Hippocampal formation (tissue), 2 donors: ENCODE measurements at regions not wholly inside any gene's neighbourhood (a gene's known extent, or its start where the extent isn't known, plus 50 kb on each side); places are given as distances from the start of the nearest gene placed in this dataset.
A peak's percentile ranks its signal among the peaks of the same experiment; 100 is the strongest.
"Not testable (repeated sequence)": the region's sequence is repeated elsewhere in the genome, so short reads cannot be mapped to it uniquely, and the experiment has no call there.

ENCODE experiments used
- DNase-seq, 2 donors: peaks; one replicate each; lab custom pipeline; 2025; lab: John Stamatoyannopoulos, UW

DNA sequence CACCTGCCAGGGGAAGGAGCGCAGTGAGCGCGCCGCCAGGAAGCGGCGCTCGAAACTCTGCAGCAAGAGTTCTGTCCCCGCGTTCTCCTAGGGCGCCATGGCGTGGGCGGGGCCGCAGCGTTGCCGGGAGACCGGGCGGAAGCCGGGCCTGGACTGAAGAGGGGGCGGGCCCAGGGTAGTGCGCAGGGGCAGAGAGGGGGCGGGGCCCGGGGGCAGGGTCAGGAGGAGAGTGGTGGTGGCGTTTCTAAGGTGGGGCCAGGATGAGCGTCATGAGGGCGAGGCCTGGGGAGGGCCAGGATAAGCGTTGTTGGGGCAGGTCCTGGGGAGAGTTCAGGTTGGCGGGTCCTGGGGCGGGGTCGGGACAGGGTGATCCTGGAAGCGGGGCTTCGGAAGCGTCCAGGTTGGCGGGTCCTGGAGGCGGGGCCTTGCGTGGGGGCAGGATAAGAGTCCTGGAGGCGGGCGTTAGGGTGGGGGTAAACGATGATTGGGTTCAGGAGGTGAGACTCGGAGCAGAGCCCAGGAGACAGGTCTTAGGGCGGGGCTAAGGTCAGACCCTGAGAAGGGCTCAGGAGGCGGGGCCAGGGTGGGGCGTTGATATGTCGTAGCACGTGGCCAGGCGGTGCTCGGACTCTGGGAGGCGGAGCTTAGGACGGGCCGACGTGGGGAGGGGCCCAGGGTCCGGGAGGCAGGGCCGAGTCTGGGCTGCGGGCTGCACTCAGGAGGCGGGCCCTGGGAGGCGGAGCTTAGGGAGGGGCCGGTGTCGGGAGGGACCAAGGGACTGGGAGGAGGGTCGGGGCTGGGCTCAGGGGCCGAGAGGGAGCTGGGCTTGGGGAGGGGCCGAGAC is 189.4 kb downstream of the ADRA2C start:
- peak; percentile 84 to 97 for DNase-seq

DNA sequence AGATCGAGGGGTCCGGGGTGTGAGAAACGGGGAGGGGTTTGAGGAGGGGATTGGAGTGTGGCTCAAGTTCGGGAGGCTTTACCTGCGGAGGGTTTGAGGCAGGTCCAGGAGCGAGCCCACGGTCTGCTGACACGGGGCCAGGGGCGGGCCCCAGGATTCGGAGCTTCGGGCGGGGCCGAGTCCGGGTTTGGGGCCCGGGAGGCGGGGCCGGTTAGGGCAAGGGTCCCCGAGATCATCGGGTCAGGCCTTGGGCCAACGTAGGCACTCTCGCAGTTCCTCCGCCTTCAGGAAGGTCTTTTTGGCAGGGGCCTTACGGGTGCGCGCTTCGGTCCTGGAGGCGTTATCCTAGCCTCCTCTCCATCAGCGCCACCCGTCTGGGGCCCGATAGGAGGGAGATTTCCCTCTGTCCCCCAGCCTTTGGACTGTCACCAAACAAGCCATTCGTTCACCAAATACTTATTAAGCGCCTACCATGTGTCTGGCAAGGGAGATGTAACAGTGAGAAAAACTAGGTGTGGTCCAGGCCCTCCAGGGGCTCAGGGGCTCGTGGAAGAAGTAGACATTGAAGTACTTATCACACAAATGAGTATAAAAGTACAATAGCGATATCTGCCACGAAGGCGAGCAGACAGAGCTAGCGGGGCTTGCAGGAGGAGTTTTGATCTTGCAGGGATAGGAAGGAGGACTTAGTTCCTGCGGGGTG is 190.1 kb downstream of the ADRA2C start:
- DNase-seq = not testable (repeated sequence)

DNA sequence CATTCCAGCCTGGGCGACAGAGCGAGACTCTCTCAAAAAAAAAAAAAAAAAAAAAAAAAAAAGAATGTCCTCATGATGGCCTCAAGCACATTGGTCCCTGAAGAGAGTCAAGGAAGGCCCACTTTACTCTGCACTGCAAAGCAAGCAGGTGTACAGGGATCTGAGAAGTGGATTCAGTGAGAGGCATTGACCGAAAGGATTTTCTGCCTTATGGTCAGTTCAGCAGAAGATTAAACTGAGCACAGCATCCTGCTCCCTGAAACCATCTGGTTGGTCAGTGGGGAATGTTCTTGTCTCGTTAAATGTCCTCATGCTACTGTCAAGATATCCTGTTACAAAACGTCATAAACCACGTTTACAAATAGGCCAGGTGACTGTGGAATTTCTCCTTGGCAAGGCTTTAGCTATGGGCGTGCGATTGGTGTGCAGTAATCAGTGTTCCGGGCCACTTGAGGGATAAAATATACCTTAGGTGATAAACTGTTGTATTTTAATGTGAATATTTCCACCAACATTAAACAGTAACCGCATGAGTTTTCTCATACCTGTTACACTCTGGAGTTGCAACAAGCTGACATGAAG is 195.0 kb downstream of the ADRA2C start:
- not testable (repeated sequence) for DNase-seq

DNA sequence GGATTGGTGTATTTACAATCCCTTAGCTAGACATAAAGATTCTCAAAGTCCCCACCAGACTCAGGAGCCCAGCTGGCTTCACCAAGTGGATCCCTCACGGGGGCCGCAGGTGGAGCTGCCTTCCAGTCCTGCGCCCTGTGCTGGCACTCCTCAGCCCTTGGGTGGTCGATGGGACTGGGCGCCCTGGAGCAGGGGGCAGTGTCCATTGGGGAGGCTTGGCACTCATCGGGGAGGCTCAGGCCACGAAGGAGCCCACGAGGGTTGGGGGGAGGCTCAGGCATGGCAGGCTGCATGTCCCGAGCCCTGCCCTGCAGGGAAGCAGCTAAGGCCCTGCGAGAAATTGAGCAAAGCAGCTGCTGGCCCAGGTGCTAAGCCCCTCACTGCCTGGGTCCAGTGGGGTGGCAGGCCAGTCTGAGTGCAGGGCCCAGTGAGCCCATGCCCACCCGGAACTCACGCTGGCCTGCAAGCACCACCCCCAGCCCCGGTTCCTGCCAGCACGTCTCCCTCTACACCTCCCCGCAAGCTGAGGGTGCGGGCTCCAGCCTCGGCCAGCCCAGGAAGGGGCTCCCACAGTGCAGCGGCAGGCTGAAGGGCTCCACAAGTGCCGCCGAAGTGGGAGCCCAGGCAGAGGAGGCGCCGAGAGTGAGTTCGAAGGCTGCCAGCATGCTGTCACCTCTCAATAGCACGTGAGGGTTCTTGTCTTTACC is 198.5 kb downstream of the ADRA2C start:
- not testable (repeated sequence) for DNase-seq

DNA sequence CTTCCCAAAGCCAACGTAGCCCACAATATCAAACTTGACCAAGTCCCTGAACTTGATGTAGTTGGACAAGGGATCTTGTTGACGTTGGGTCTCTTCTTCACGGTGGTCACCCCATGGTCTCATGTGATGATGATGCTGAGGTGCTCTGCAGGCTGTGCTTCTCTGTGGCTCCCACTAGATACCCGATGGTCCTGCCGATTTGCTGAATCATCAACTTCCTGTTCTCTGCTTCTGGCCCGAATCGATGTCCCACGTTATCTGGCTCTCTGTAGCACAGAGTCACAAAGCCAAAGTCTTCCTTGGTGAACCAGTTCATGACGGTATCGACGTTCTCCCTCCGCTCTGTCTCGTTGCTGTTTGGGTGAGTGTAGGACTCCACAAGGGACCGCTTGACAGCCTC is 201.0 kb downstream of the ADRA2C start:
- not testable (repeated sequence) for DNase-seq

DNA sequence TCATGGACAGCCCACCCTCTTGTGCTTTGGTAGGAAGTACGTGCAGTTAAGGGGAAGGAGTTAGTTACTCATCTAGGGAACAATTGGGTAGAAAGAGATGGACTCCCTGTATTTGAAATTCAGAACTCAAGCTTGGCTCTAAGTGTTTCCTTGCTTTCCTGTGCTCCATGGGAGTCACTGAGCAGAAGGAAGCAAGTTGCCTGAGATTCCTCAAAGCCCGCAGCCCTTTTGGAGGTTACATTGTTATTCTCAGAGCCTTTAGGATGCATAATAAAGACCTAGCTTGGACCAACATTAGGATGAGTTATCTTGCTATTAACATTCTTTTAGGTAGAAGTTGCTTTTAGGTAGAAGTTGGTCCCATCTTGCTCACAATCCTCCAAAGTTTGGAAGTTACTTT is 206.4 kb downstream of the ADRA2C start:
- not testable (repeated sequence) for DNase-seq

DNA sequence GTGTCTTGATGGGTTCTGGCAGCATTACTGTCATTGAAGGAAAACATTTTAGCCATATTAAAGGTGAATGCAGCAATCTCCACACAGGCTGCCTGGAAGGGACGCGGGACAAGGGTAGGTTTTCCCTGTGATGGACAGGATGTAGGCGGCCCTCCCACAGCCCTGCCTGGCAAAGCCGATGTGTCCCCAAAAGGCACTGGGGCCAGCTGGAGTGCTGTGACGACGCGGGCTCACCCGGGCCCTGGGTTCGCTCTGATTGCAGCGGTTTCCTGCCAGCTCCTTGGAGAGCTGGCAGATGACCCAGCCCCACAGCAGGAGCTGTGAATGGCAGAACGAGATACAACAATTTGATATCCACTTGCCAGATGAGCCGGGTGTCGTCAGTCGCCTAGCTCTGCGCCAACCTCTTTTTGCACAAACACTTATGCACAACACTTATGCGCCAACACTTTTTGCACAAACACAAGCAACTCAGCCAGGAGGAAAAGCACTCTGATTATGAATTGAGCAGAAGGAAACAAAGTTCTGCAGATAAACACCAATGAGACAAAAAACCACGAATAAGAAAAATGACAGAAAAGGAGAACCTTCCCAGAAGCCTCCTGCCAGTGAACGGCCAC is 207.5 kb downstream of the ADRA2C start:
- not testable (repeated sequence) for DNase-seq

DNA sequence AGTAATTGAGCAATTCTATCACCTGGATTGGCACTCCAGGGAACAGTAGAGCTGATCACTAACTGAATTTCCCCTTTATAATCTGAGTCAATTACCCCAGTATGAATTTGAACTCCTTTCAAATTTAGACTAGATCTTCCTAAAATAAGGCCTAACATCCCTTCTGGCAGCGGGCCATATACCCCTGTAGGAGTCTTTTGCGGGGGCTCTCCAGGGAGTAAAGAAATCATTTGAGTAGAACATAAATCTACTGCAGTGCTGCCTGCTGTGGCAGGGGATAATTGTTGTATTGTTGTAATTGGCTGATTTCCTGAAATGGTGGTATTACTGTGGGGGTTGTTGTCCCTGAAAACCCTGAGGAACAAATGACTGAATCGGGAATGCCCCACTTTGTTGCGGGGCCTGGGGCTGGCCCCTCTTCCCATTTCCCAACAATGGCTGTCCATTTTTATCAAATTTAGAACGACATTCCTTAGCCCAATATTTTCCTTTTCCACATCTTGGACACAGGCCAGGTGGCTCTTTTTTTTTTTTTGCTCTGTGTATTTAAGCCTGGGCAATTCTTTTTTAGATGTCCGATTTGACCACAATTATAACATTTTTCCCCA is 217.4 kb downstream of the ADRA2C start:
- not testable (repeated sequence) for DNase-seq

DNA sequence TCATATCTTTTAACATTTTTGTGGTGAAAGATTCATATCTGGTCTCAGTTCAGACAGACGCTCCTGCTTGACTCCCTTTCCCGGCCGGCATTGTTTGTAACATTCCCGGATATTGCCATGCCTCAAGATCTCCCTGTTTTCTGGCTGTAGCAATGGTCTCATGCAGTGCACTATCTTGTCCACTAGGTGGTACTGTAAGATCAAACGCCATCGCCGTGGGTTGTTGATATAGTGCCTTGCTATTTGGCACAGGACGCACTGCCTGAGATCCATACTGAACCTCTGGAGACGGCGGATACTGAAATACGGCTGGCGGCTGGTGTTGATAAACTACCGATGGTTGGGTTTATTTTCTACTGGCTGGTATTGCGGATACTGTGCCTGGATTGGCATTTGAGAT is 218.6 kb downstream of the ADRA2C start:
- DNase-seq = not testable (repeated sequence)

DNA sequence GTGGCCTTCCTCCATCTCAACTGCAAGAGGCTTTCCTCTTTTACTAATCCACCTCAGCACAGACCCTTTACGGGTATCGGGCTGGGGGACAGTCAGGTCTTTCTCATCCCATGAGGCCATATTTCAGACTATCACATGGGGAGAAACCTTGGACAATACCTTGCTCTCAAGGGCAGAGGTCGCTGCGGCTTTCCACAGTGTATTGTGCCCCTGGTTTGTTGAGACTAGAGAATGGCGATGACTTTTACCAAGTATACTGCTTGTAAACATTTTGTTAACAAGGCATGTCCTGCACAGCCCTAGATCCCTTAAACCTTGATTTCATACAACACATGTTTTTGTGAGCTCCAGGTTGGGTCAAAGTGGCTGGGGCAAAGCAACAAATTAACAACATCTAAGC is 220.2 kb downstream of the ADRA2C start:
- DNase-seq = not testable (repeated sequence)

DNA sequence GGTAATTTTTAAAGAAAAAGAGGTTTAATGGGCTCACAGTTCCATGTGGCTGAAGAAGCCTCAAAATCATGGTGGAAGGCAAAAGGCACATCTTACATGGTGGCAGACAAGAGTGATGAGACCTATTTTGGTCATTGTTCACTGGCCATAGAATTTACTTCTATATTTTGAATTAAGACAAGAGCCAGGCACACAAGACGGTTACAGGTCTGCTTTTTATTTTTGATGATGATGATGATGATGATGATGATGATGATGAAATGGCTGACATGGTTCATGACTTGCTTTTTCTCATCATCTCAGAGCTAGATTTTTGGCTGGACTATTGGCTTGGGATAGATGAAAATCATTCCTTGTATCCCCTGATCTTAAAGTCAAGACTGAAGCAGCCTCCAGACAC is 229.3 kb downstream of the OTOP1 start:
- not testable (repeated sequence) for DNase-seq

DNA sequence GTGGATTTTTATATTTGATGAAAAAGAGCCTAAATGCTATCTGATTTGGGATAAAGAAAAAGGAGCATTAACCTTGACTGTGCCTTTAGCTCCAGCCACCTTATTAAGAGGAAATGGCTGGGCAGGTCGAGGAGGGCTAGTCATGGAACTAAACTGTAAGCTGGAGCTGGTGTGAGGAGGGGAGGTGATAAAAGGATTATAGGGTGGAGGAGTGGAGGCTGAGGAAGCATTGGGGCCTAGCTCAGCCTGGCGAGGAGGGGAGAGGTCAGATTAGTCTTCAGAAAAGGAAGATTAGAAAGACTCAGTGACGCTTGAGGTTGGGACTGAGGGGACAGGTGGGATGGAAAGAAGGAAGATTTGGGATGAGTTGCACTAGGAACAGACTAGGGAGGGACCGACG is 222.7 kb downstream of the OTOP1 start:
- not testable (repeated sequence) for DNase-seq

DNA sequence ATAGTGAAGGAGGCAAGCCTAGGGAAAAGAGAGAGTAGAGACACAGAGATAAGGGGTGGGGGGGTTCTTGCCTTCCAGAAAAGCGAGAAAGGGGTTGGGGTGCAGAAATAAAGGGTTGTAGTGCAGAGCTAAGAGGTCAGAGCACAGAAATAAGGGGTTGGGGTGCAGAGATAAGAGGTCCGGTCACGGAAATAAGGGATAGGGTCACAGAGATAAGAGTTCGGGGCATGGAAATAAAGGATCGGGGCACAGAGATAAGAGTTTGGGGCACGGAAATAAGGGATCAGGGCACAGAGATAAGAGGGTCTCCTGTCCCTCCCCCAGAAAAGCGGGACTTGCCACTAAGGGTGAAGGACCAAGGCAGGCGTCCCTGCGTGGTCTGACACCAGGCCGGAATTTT is 222.0 kb downstream of the OTOP1 start:
- DNase-seq = not testable (repeated sequence)

DNA sequence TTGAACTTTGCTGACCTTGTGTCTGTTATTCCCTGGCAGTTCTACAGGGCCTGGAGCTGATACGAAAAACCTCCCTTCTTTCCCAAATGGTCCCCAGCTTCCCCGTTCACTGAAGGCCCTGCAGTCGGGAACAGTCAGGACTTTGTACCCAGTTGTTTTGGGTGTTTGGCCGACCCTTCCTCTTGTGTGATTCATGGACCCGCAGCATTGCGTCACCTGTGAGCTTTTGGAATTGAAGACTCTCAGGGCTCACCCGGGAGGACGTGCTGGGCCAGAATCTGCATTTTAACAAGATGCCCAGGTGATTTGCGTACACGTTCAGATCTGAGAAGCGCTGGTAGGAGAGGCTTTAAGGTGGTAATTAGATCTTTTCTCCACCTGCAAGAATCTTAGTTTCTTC is 220.4 kb downstream of the OTOP1 start:
- not testable (repeated sequence) for DNase-seq

DNA sequence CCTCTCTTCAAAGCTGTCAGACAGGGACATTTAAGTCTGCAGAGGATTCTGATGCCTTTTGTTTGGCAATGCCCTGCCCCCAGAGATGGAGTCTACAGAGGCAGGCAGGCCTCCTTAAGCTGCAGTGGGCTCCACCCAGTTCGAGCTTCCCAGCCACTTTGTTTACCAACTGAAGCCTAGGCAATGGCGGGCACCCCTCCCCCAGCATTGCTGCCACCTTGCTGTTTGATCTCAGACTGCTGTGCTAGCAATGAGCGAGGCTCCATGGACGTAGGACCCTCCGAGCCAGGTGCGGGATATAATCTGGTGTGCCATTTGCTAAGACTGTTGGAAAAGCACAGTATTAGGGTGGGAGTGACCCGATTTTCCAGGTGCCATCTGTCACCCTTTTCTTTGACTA is 207.7 kb downstream of the OTOP1 start:
- not testable (repeated sequence) for DNase-seq

DNA sequence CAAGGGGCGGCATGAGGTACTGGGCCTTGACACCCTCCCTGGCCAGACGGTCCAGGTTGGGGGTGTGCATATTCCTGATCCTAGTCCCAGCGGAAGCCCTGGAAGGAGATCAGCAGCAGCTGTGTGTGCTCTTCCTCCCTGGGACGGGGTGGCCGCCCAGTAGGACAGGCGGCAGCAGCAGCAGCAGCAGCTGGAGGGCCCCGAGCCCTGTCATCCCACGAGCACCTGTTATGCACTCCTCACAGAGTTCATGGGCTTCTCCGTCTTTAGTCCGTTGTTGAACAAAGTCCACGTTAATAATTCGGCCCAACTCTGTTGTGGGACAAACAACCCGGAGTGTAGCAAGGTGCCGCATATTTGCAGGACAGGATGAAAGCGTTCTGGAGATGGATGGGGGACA is 205.6 kb downstream of the OTOP1 start:
- not testable (repeated sequence) for DNase-seq

DNA sequence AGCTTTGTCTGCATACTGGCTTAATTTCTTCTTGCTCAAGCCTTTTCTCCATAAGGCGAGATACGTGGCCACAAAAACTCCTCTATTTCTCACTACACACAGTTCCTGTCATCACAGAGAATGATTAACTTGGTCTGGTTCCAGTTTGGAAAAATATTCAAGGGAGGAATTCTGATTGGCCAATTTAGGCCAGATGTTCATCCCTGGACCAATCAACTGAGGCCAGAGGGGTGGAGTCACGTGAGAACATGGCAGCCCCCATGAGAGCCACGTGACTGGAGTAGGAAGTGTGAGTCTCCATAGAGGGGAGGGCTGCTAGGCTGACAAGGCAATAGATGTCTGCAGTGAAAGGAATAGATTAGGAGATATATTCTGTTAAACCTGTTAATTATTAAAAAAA is 200.0 kb downstream of the OTOP1 start:
- DNase-seq = not testable (repeated sequence)

DNA sequence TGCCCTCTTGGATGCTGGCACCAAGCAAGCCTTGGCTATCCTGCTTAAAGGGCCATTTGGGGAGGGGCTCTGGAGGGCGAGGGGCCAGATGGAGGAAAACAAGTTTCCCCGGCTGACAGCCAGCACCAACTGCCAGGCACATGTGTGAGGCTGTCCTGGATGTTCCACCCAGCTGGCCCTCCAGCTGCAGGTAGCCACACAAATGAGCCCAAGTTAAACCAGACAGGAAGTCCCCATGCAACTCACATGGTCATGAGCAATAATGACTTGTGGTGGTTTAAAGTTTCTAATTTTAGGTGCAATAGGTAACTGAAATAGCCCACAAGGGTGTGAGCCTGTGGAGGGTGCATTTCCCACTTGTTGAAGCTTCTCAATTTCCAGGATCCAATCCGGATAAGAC is 198.0 kb downstream of the OTOP1 start:
- not testable (repeated sequence) for DNase-seq

DNA sequence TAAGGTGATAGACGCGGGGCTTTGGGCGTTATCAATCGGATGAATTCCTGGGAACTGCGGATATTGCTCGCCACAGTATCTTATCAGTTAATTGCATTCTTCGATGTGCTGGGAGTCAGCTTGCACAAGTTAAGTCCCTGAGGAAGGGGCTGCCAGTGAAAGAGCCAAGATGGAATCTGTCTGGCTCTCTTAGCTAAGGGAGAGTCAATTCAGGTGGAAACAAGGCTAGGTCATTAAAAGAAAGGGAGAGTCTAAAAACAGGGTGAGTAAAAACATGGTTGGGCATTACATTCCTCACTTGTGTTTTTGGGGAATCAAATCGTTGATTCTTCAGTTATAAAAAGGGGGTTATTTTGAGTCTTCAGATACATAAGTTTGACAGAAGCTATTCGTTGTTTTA is 196.2 kb downstream of the OTOP1 start:
- not testable (repeated sequence) for DNase-seq

DNA sequence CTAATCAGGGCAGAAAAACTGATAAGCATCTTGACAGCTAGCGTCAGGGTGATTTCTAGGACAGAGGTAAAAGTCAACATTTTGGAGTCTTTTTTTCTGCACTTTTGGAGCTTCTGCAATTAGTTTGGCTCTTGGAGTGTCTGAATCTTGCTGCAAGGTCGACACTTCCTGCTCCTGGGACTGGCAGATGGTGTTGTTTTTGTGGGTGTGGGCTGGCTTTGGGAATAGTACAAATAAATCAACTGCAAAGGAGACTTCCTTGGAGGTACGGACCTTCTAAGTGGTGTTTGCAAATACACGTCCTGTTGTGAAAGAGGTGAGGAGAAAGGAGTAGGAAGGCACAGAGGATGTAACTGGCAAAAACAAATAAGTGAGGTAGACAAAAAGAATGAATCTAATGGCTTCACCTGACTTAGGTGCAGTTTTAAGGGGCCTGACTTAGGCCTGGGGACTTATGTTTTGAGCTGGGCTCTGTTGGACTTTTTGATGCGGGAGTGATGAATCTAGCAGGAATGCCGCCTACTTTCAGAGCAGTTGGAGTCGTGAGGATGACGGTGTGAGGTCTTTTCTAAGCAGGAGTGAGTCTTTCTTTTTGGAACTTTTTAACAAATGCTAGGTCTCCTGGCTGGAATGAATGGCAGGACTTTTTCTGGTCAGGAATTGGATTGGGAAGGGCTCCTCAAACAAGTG is 195.1 kb downstream of the OTOP1 start:
- not testable (repeated sequence) for DNase-seq

DNA sequence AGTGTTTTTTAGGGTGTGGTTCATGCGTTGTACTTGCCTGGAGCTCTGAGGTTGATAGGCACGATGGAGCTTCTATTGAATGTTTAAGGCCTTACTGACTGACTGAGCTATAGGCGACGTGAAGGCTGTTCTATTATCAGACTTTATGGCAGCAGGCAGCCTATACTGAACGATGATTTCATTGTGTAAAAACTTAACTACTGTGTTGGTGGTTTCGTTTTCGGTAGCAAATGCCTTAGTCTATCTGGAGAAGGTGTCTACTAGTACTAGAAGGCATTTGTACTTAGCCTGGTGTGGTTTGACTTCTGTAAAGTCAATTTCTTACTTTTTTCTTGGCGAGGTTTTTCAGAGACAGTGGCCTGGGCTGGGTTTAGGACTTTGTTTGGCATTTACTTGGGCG is 194.4 kb downstream of the OTOP1 start:
- DNase-seq = not testable (repeated sequence)
